Epithelial cell of esophagus (primary cell): ENCODE measurements at regions not wholly inside any gene's neighbourhood (a gene's known extent, or its start where the extent isn't known, plus 50 kb on each side); places are given as distances from the start of the nearest gene placed in this dataset.

Experiments used
- DNase-seq: peaks from one replicate; pipeline ENCODE4 v3.0.0; 2010; ENCODE audit warnings: low read depth
- H3K4me3 ChIP-seq: 2 replicates; pipeline ENCODE4 v1.5.1; 2011; ENCODE audit warnings: mild to moderate bottlenecking, low read length, control low read depth
- TF ChIP-seq, protein P1 (sequence below): IDR thresholded peaks from 2 replicates; pipeline ENCODE4 v1.5.1; 2011; ENCODE audit warnings: low read depth, mild to moderate bottlenecking, low read length, control low read depth, inconsistent platforms; ENCODE audit not compliant: insufficient read depth; ENCODE audit errors: missing control alignments

DNA sequence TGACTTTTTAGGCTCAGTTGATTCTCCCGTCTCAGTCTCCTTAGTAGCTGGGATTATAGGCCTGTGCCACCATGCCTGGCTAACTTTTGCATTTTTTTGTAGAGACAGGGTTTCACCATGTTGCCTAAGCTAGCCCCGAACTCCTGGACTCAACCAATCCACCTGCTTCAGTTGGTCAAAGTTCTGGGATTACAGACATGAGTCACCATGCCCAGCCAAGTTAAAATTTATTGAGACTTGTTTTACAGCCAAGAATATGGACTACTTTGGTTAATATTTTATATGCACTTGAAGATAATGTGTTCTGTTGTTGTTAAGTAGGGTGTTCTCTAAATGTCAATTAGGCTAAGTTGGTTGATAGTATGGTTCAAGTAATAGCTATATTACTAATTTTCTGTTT lies 58.7 kb downstream of the CYTL1 start:
- H3K4me3 ChIP-seq = no peak overlapping the region
- TF ChIP-seq, protein P1, sequence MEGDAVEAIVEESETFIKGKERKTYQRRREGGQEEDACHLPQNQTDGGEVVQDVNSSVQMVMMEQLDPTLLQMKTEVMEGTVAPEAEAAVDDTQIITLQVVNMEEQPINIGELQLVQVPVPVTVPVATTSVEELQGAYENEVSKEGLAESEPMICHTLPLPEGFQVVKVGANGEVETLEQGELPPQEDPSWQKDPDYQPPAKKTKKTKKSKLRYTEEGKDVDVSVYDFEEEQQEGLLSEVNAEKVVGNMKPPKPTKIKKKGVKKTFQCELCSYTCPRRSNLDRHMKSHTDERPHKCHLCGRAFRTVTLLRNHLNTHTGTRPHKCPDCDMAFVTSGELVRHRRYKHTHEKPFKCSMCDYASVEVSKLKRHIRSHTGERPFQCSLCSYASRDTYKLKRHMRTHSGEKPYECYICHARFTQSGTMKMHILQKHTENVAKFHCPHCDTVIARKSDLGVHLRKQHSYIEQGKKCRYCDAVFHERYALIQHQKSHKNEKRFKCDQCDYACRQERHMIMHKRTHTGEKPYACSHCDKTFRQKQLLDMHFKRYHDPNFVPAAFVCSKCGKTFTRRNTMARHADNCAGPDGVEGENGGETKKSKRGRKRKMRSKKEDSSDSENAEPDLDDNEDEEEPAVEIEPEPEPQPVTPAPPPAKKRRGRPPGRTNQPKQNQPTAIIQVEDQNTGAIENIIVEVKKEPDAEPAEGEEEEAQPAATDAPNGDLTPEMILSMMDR = no peak
- DNase-seq = no peak

- TF ChIP-seq, protein P1 = no peak
- H3K4me3 ChIP-seq = no peak overlapping the region
- no peak for DNase-seq
Observed at GRCh38 chr4:4961936-4962335, 57.3 kb downstream of the CYTL1 start.

- DNase-seq = no peak
- TF ChIP-seq, protein P1 = no peak
- no peak overlapping the region for H3K4me3 ChIP-seq
Observed at GRCh38 chr4:4962928-4963327, 56.3 kb downstream of the CYTL1 start.
